HepG2 (cell line): ENCODE measurements at regions not wholly inside any gene's neighbourhood (a gene's known extent, or its start where the extent isn't known, plus 50 kb on each side); places are given as distances from the start of the nearest gene placed in this dataset.

Source experiments
- ATAC-seq: fragments of 200-7000 bp; cut with Tn5 transposase; 3 replicates; pipeline ENCODE4 v1.9.1; 2020; ENCODE audit warnings: mild to moderate bottlenecking, moderate library complexity
- BruUV-seq: library from RNA; stranded (reverse); fragments of 400-500 nt; replicated peaks from 2 replicates; lab custom pipeline; 2021; lab: Mats Ljungman, UMichigan
- CTCF ChIA-PET: fragments of 300-600 bp; formaldehyde crosslinking; extraction: SDS; loops from one replicate; lab custom pipeline; 2021; ENCODE audit warnings: low total read pairs, inconsistent platforms, low intra/inter-chr PET ratio; lab: Yijun Ruan, JAX
- POLR2A ChIA-PET: fragments of 350-600 bp; sonication (Branson Sonifier 250); formaldehyde crosslinking; loops from one replicate; lab custom pipeline; 2020; ENCODE audit warnings: antibody characterized with exemption, inconsistent platforms; lab: Yijun Ruan, JAX
- DNase-seq: peaks from one replicate; pipeline ENCODE4 v3.0.0-alpha.2; 2015; ENCODE audit warnings: low spot score
- FAIRE-seq: peaks from 3 replicates; lab custom pipeline; 2011; peaks lifted over from hg19 to GRCh38; lab: Jason Lieb, UNC
- H2AFZ ChIP-seq: one replicate; pipeline ENCODE4 v1.6.1; 2011; ENCODE audit warnings: low read length, inconsistent platforms
- H3K27ac ChIP-seq: fragments of 300-600 bp; 3 replicates; pipeline ENCODE4 v1.8.0; 2011; ENCODE audit warnings: mixed run types, mild to moderate bottlenecking, mixed read lengths, low read length, inconsistent platforms; ENCODE audit not compliant: insufficient read depth; ENCODE audit errors: extremely low read length
- H3K27me3 ChIP-seq, 2 experiments: fragments of 200-600 bp in 1 of 2; 2 replicates in 1 of 2; 3 replicates in 1 of 2; pipeline versions ENCODE4 v1.6.0 to v1.8.0; 2011; ENCODE audit warnings: low read length in 2 of 2, mild to moderate bottlenecking in 2 of 2, moderate library complexity in 2 of 2, inconsistent platforms in 1 of 2; ENCODE audit not compliant: insufficient read depth in 2 of 2, control insufficient read depth in 1 of 2
- H3K36me3 ChIP-seq, 2 experiments: fragments of 200-600 bp in 1 of 2; replicated peaks in 1 of 2; 2 replicates in 1 of 2; 3 replicates in 1 of 2; pipeline versions ENCODE4 v1.5.1 to v1.8.0; 2011; ENCODE audit warnings: low read length in 2 of 2, inconsistent platforms in 1 of 2; ENCODE audit not compliant: insufficient read depth in 2 of 2, control insufficient read depth in 1 of 2
- H3K4me1 ChIP-seq: 2 replicates; pipeline ENCODE4 v1.5.1; 2012; ENCODE audit warnings: low read length, inconsistent platforms; ENCODE audit not compliant: insufficient read depth
- H3K4me2 ChIP-seq: 2 replicates; pipeline ENCODE4 v1.6.0; 2011; ENCODE audit warnings: low read depth, low read length, inconsistent platforms
- H3K4me3 ChIP-seq, 3 experiments: fragments of 200-600 bp in 1 of 3; sonication (generic), shearing (Covaris generic) in 1 of 3; replicated peaks in 1 of 3; 2 replicates each; pipeline ENCODE4 v1.5.1; 2011 to 2016; ENCODE audit warnings: low read length in 3 of 3, inconsistent platforms in 2 of 3, low read depth in 2 of 3, mild to moderate bottlenecking in 2 of 3, control low read depth in 1 of 3, mixed read lengths in 1 of 3; ENCODE audit not compliant: insufficient read depth in 1 of 3
- H3K79me2 ChIP-seq: one replicate; pipeline ENCODE4 v1.6.1; 2011; ENCODE audit warnings: low read length, inconsistent platforms; ENCODE audit not compliant: insufficient read depth
- H3K9ac ChIP-seq: 2 replicates; pipeline ENCODE4 v1.6.0; 2011; ENCODE audit warnings: mild to moderate bottlenecking, low read depth, low read length, inconsistent platforms; ENCODE audit not compliant: insufficient read depth
- H3K9me3 ChIP-seq: 2 replicates; pipeline ENCODE4 v1.5.1; 2012; ENCODE audit warnings: mild to moderate bottlenecking, low read length
- H4K20me1 ChIP-seq: 2 replicates; pipeline ENCODE4 v1.6.0; 2011; ENCODE audit warnings: inconsistent platforms, mild to moderate bottlenecking, low read length, moderate library complexity; ENCODE audit not compliant: insufficient read depth
- CBX1 ChIP-seq: IDR thresholded peaks from one replicate; pipeline ENCODE4 v1.6.1; 2016; ENCODE audit warnings: antibody characterized with exemption, low read depth
- EED ChIP-seq: sonication (generic); formaldehyde crosslinking; IDR thresholded peaks from 2 replicates; pipeline ENCODE4 v1.5.0; 2020; ENCODE audit warnings: mild to moderate bottlenecking, missing genetic modification reagents
- MAFF ChIP-seq: IDR thresholded peaks from 2 replicates; pipeline ENCODE4 v1.6.1; 2011; ENCODE audit warnings: low read depth, low read length, improper control_type of control experiment
- STAG1 ChIP-seq: sonication (generic); formaldehyde crosslinking; IDR thresholded peaks from 2 replicates; pipeline ENCODE4 v1.4.0; 2020; ENCODE audit warnings: missing genetic modification reagents
- ZNF143 ChIP-seq: sonication (generic); formaldehyde crosslinking; IDR thresholded peaks from 2 replicates; pipeline ENCODE4 v1.4.0; 2020; ENCODE audit warnings: missing genetic modification reagents
- ZNF562 ChIP-seq: sonication (generic); formaldehyde crosslinking; IDR thresholded peaks from 2 replicates; pipeline ENCODE4 v1.8.0; 2022; ENCODE audit warnings: missing genetic modification reagents, borderline replicate concordance
- ZNF616 ChIP-seq: sonication (generic); formaldehyde crosslinking; IDR thresholded peaks from 2 replicates; pipeline ENCODE4 v1.5.0; 2020; ENCODE audit warnings: low read depth, mild to moderate bottlenecking, missing genetic modification reagents
- WGBS: methylation state at CpG from one replicate; pipeline ENCODE4 v1.1.6; 2017; ENCODE audit warnings: low lambda C conversion rate; 5-methylcytosine and 5-hydroxymethylcytosine counted together
- in situ Hi-C: cut with HindIII; loops from 2 replicates; pipeline ENCODE4 v1.10.0; 2017; ENCODE audit warnings: low pct_unique_long_range_greater_than_20kb; ENCODE audit not compliant: extremely low pct_ligation_motif_present
- intact Hi-C: fragments of 100-400 bp; cut with micrococcal nuclease; formaldehyde crosslinking; loops from one replicate; pipeline ENCODE4 v1.10.0; 2022; ENCODE audit not compliant: unreplicated experiment
- TF ChIP-seq, protein P1 (sequence below): fragments of 450-650 bp; IDR thresholded peaks from 2 replicates; pipeline ENCODE4 v1.6.1; 2017
- TF ChIP-seq, protein P2 (sequence below): sonication (generic); formaldehyde crosslinking; IDR thresholded peaks from 2 replicates; pipeline ENCODE4 v1.5.1; 2020; ENCODE audit warnings: mild to moderate bottlenecking, missing genetic modification reagents, borderline replicate concordance
- TF ChIP-seq, protein P3 (sequence below): sonication (generic); formaldehyde crosslinking; IDR thresholded peaks from 2 replicates; pipeline ENCODE4 v1.4.0; 2020; ENCODE audit warnings: mild to moderate bottlenecking, missing genetic modification reagents

GRCh38 chrX:142149919-142150318 lies 55.2 kb downstream of the MAGEC2 start:
- no peak overlapping the region for H3K4me3 ChIP-seq
- ChIA-PET CTCF (no interaction called here), POLR2A (no interaction called here)
- ATAC-seq (no peak), FAIRE-seq (no peak), DNase-seq (no peak)
- no peak overlapping the region for H2AFZ ChIP-seq
- no peak overlapping the region for H3K4me2 ChIP-seq
- no peak overlapping the region for H3K27ac ChIP-seq
- WGBS: 50% methylated on average over 2 of the region's 7 CpGs
- peaks cover 45% of the 10 kb centered on the region for H3K9me3 ChIP-seq
- H4K20me1 ChIP-seq: no peaks in the 10 kb centered on the region
- in situ Hi-C loops: no loop called here
- H3K36me3 ChIP-seq: no peaks in the 10 kb centered on the region
- intact Hi-C loops: no loop called here
- BruUV-seq: no TSS peak
- H3K4me1 ChIP-seq: no peaks in the 10 kb centered on the region
- no peaks in the 10 kb centered on the region for H3K79me2 ChIP-seq
- H3K9ac ChIP-seq: no peak overlapping the region
- no peaks in the 10 kb centered on the region for H3K27me3 ChIP-seq
- TF ChIP-seq, protein P1, sequence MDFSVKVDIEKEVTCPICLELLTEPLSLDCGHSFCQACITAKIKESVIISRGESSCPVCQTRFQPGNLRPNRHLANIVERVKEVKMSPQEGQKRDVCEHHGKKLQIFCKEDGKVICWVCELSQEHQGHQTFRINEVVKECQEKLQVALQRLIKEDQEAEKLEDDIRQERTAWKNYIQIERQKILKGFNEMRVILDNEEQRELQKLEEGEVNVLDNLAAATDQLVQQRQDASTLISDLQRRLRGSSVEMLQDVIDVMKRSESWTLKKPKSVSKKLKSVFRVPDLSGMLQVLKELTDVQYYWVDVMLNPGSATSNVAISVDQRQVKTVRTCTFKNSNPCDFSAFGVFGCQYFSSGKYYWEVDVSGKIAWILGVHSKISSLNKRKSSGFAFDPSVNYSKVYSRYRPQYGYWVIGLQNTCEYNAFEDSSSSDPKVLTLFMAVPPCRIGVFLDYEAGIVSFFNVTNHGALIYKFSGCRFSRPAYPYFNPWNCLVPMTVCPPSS: no peak
- TF ChIP-seq, protein P2, sequence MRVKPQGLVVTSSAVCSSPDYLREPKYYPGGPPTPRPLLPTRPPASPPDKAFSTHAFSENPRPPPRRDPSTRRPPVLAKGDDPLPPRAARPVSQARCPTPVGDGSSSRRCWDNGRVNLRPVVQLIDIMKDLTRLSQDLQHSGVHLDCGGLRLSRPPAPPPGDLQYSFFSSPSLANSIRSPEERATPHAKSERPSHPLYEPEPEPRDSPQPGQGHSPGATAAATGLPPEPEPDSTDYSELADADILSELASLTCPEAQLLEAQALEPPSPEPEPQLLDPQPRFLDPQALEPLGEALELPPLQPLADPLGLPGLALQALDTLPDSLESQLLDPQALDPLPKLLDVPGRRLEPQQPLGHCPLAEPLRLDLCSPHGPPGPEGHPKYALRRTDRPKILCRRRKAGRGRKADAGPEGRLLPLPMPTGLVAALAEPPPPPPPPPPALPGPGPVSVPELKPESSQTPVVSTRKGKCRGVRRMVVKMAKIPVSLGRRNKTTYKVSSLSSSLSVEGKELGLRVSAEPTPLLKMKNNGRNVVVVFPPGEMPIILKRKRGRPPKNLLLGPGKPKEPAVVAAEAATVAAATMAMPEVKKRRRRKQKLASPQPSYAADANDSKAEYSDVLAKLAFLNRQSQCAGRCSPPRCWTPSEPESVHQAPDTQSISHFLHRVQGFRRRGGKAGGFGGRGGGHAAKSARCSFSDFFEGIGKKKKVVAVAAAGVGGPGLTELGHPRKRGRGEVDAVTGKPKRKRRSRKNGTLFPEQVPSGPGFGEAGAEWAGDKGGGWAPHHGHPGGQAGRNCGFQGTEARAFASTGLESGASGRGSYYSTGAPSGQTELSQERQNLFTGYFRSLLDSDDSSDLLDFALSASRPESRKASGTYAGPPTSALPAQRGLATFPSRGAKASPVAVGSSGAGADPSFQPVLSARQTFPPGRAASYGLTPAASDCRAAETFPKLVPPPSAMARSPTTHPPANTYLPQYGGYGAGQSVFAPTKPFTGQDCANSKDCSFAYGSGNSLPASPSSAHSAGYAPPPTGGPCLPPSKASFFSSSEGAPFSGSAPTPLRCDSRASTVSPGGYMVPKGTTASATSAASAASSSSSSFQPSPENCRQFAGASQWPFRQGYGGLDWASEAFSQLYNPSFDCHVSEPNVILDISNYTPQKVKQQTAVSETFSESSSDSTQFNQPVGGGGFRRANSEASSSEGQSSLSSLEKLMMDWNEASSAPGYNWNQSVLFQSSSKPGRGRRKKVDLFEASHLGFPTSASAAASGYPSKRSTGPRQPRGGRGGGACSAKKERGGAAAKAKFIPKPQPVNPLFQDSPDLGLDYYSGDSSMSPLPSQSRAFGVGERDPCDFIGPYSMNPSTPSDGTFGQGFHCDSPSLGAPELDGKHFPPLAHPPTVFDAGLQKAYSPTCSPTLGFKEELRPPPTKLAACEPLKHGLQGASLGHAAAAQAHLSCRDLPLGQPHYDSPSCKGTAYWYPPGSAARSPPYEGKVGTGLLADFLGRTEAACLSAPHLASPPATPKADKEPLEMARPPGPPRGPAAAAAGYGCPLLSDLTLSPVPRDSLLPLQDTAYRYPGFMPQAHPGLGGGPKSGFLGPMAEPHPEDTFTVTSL (CRISPR knock-in tag): no peak
- TF ChIP-seq ZNF562 (CRISPR knock-in tag): no peak
- no peak for TF ChIP-seq EED (CRISPR knock-in tag)
- TF ChIP-seq ZNF143 (CRISPR knock-in tag): no peak
- TF ChIP-seq, protein P3, sequence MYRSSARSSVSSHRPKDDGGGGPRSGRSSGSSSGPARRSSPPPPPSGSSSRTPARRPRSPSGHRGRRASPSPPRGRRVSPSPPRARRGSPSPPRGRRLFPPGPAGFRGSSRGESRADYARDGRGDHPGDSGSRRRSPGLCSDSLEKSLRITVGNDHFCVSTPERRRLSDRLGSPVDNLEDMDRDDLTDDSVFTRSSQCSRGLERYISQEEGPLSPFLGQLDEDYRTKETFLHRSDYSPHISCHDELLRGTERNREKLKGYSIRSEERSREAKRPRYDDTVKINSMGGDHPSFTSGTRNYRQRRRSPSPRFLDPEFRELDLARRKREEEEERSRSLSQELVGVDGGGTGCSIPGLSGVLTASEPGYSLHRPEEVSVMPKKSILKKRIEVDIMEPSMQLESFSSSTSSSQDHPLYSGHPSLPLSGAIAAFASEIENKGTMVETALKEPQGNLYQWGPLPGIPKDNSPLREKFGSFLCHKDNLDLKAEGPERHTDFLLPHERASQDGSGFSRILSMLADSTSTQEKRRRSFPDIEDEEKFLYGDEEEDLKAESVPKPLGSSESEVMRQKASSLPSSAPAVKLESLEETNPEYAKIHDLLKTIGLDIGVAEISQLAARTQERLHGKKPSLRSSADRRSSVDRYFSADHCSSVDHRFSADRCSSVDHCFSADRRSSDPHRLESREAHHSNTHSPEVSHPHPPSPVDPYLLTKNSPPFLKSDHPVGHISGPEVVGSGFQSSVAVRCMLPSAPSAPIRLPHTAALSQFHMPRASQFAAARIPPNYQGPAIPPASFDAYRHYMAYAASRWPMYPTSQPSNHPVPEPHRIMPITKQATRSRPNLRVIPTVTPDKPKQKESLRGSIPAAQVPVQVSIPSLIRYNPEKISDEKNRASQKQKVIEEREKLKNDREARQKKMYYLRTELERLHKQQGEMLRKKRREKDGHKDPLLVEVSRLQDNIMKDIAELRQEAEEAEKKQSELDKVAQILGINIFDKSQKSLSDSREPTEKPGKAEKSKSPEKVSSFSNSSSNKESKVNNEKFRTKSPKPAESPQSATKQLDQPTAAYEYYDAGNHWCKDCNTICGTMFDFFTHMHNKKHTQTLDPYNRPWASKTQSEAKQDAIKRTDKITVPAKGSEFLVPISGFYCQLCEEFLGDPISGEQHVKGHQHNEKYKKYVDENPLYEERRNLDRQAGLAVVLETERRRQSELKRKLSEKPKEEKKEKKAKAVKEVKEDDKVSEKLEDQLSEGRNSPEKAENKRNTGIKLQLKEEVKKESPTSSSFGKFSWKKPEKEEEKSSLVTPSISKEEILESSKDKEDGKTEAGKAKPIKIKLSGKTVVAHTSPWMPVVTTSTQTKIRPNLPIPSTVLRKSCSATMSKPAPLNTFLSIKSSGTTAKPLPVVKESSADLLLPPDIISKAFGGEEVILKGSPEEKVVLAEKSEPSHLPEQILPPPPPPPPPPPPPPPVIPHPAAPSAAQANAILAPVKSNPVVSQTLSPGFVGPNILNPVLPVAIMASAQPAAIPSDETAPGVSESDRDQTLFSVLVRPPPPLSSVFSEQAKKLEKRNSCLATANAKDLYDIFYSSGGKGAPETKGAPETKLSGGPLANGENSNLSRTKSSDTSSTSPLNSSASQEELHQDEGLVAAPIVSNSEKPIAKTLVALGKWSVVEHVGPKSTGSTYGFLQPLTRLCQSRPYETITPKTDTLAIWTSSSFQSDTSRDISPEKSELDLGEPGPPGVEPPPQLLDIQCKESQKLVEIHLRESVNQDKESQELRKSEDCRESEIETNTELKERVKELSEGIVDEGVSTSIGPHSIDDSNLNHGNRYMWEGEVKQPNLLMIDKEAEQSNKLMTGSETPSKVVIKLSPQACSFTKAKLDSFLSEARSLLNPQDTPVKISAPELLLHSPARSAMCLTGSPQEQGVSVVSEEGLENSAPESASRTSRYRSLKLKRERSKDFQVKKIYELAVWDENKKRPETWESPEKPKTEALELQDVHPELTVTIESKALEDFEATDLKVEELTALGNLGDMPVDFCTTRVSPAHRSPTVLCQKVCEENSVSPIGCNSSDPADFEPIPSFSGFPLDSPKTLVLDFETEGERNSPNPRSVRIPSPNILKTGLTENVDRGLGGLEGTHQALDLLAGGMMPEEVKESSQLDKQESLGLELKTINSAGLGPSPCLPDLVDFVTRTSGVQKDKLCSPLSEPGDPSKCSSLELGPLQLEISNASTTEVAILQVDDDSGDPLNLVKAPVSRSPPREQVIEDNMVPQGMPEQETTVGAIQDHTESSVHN (CRISPR knock-in tag): no peak
- no peak for TF ChIP-seq ZNF616
- no peak for TF ChIP-seq MAFF
- TF ChIP-seq CBX1: no peak
- no peak for TF ChIP-seq STAG1 (CRISPR knock-in tag)
